ENCODE measurements at regions not wholly inside any gene's neighbourhood (a gene's known extent, or its start where the extent isn't known, plus 50 kb on each side); places are given as distances from the start of the nearest gene placed in this dataset.

GRCh38 chr2:234796045-234796591 lies 155.7 kb upstream of the SH3BP4 start:
- TF ChIP-seq POLR2A (IDR thresholded peaks at IDR 0.05) (no peak), CTCF (IDR thresholded peaks at IDR 0.05) (no peak)
